GM12878 (cell line): ENCODE measurements at regions not wholly inside any gene's neighbourhood (a gene's known extent, or its start where the extent isn't known, plus 50 kb on each side); places are given as distances from the start of the nearest gene placed in this dataset.

ENCODE experiments used
- ATAC-seq: fragments of 200-7000 bp; cut with Tn5 transposase; 3 replicates; pipeline ENCODE4 v1.9.1; 2020; ENCODE audit warnings: mild to moderate bottlenecking, moderate library complexity
- BruUV-seq: library from RNA; stranded (reverse); fragments of 400-500 nt; replicated peaks from 2 replicates; lab custom pipeline; 2021; lab: Mats Ljungman, UMichigan
- CTCF ChIA-PET: fragments of 300-600 bp; sonication (Branson Sonifier 250); formaldehyde crosslinking; extraction: SDS; loops from one replicate; lab custom pipeline; 2021; ENCODE audit warnings: inconsistent platforms; lab: Yijun Ruan, JAX
- POLR2A ChIA-PET: fragments of 350-600 bp; formaldehyde crosslinking; extraction: SDS; loops from one replicate; lab custom pipeline; 2021; ENCODE audit warnings: inconsistent platforms; lab: Charles Lee
- RAD21 ChIA-PET: fragments of 300-600 bp; sonication (Branson Sonifier 250); formaldehyde crosslinking; loops from one replicate; lab custom pipeline; 2023; ENCODE audit warnings: antibody characterized with exemption; ENCODE audit not compliant: unreplicated experiment; lab: Charles Lee
- SMC1A ChIA-PET: fragments of 300-600 bp; sonication (Branson Sonifier 250); formaldehyde crosslinking; loops from one replicate; lab custom pipeline; 2023; ENCODE audit not compliant: unreplicated experiment, uncharacterized antibody; lab: Charles Lee
- DNase-seq: peaks from one replicate; pipeline ENCODE4 v3.0.0-alpha.2; 2011; ENCODE audit warnings: low read depth, low spot score
- FAIRE-seq: peaks from 3 replicates; lab custom pipeline; 2011; peaks lifted over from hg19 to GRCh38; lab: Jason Lieb, UNC
- H2AFZ ChIP-seq: 2 replicates; pipeline ENCODE4 v1.6.0; 2011; ENCODE audit warnings: low read depth, low read length, control low read depth; ENCODE audit not compliant: control insufficient read depth
- H3K27ac ChIP-seq: 2 replicates; pipeline ENCODE4 v1.5.1; 2011; ENCODE audit warnings: control low read depth; ENCODE audit not compliant: control insufficient read depth, insufficient read depth
- H3K27me3 ChIP-seq, 2 experiments: replicated peaks in 1 of 2; 2 replicates each; pipeline versions ENCODE4 v1.6.0 to v1.6.1; 2011; ENCODE audit warnings: low read length in 1 of 2; ENCODE audit not compliant: control insufficient read depth in 2 of 2, insufficient read depth in 2 of 2
- H3K36me3 ChIP-seq, 2 experiments: 2 replicates each; pipeline ENCODE4 v1.5.1; 2011; ENCODE audit warnings: low read length in 1 of 2; ENCODE audit not compliant: control insufficient read depth in 2 of 2, insufficient read depth in 2 of 2
- H3K4me1 ChIP-seq: 2 replicates; pipeline ENCODE4 v1.6.1; 2011; ENCODE audit warnings: mild to moderate bottlenecking, low read length, moderate library complexity, mixed read lengths; ENCODE audit not compliant: control insufficient read depth, insufficient read depth
- H3K4me2 ChIP-seq: 2 replicates; pipeline ENCODE4 v1.6.0; 2011; ENCODE audit warnings: control low read depth; ENCODE audit not compliant: control insufficient read depth, insufficient read depth
- H3K4me3 ChIP-seq: fragments of 200-600 bp; sonication (generic); 2 replicates; pipeline ENCODE4 v1.5.1; 2016
- H3K79me2 ChIP-seq: 2 replicates; pipeline ENCODE4 v1.6.0; 2011; ENCODE audit warnings: low read length; ENCODE audit not compliant: control insufficient read depth, insufficient read depth
- H3K9ac ChIP-seq: 2 replicates; pipeline ENCODE4 v1.8.0; 2011; ENCODE audit warnings: low read length, control low read depth, mixed read lengths; ENCODE audit not compliant: control insufficient read depth, insufficient read depth
- H3K9me3 ChIP-seq: replicated peaks from 3 replicates; pipeline ENCODE4 v1.5.1; 2011; ENCODE audit warnings: mild to moderate bottlenecking, low read length; ENCODE audit not compliant: control insufficient read depth, insufficient read depth
- H4K20me1 ChIP-seq: 2 replicates; pipeline ENCODE4 v1.6.0; 2011; ENCODE audit not compliant: control insufficient read depth, insufficient read depth
- CEBPZ ChIP-seq: fragments of 150-350 bp; IDR thresholded peaks from 2 replicates; pipeline ENCODE4 v1.6.1; 2016; ENCODE audit warnings: low read depth, low read length
- E2F8 ChIP-seq: fragments of 450-650 bp; IDR thresholded peaks from 2 replicates; pipeline ENCODE4 v1.6.1; 2018; ENCODE audit warnings: mild to moderate bottlenecking, low read depth, moderate library complexity; ENCODE audit not compliant: partially characterized antibody
- GATAD2B ChIP-seq: fragments of 450-650 bp; conservative IDR thresholded peaks from 2 replicates; pipeline ENCODE4 v1.6.1; 2017; ENCODE audit warnings: low read depth, mild to moderate bottlenecking, moderate library complexity
- SIN3A ChIP-seq: IDR thresholded peaks from 2 replicates; pipeline ENCODE4 v1.6.1; 2012; ENCODE audit warnings: low read depth, low read length, improper control_type of control experiment
- TBL1XR1 ChIP-seq: IDR thresholded peaks from 2 replicates; pipeline ENCODE4 v1.6.1; 2012; ENCODE audit warnings: low read depth, low read length, improper control_type of control experiment
- TCF12 ChIP-seq: IDR thresholded peaks from 2 replicates; pipeline ENCODE4 v1.6.1; 2011; ENCODE audit warnings: low read depth, mild to moderate bottlenecking, low read length
- USF2 ChIP-seq: IDR thresholded peaks from 2 replicates; pipeline ENCODE4 v1.6.1; 2011; ENCODE audit warnings: low read depth, low read length, improper control_type of control experiment, borderline replicate concordance
- ZNF24 ChIP-seq: fragments of 450-650 bp; IDR thresholded peaks from 2 replicates; pipeline ENCODE4 v1.6.1; 2017; ENCODE audit warnings: antibody characterized with exemption, mild to moderate bottlenecking
- WGBS: methylation state at CpG from one replicate; pipeline ENCODE4 v1.1.6; 2016; ENCODE audit warnings: low lambda C conversion rate; ENCODE audit not compliant: insufficient replicate concordance, insufficient coverage; ENCODE audit errors: missing lambda C conversion rate; 5-methylcytosine and 5-hydroxymethylcytosine counted together
- in situ Hi-C: fragments of 300-500 bp; cut with MboI; formaldehyde crosslinking; loops from 9 replicates; pipeline ENCODE4 v1.14.3; 2018; ENCODE audit warnings: mixed read lengths
- intact Hi-C: fragments of 100-400 bp; cut with micrococcal nuclease; formaldehyde crosslinking; loops from one replicate; pipeline ENCODE4 v1.14.2; 2022; ENCODE audit not compliant: unreplicated experiment
- TF ChIP-seq, protein P1 (sequence below): fragments of 450-650 bp; IDR thresholded peaks from 2 replicates; pipeline ENCODE4 v1.6.1; 2016; ENCODE audit warnings: mild to moderate bottlenecking, moderate library complexity, borderline replicate concordance
- TF ChIP-seq, protein P2 (sequence below): fragments of 450-650 bp; IDR thresholded peaks from 2 replicates; pipeline ENCODE4 v1.6.1; 2016; ENCODE audit warnings: mild to moderate bottlenecking

GRCh38 chr6:147867433-147868226 is 359.1 kb downstream of the SAMD5 start:
- no TSS peak for BruUV-seq
- TF ChIP-seq TBL1XR1 = no peak
- no peak for TF ChIP-seq CEBPZ
- TF ChIP-seq, protein P1, sequence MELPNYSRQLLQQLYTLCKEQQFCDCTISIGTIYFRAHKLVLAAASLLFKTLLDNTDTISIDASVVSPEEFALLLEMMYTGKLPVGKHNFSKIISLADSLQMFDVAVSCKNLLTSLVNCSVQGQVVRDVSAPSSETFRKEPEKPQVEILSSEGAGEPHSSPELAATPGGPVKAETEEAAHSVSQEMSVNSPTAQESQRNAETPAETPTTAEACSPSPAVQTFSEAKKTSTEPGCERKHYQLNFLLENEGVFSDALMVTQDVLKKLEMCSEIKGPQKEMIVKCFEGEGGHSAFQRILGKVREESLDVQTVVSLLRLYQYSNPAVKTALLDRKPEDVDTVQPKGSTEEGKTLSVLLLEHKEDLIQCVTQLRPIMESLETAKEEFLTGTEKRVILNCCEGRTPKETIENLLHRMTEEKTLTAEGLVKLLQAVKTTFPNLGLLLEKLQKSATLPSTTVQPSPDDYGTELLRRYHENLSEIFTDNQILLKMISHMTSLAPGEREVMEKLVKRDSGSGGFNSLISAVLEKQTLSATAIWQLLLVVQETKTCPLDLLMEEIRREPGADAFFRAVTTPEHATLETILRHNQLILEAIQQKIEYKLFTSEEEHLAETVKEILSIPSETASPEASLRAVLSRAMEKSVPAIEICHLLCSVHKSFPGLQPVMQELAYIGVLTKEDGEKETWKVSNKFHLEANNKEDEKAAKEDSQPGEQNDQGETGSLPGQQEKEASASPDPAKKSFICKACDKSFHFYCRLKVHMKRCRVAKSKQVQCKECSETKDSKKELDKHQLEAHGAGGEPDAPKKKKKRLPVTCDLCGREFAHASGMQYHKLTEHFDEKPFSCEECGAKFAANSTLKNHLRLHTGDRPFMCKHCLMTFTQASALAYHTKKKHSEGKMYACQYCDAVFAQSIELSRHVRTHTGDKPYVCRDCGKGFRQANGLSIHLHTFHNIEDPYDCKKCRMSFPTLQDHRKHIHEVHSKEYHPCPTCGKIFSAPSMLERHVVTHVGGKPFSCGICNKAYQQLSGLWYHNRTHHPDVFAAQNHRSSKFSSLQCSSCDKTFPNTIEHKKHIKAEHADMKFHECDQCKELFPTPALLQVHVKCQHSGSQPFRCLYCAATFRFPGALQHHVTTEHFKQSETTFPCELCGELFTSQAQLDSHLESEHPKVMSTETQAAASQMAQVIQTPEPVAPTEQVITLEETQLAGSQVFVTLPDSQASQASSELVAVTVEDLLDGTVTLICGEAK = no peak
- TF ChIP-seq E2F8 = no peak
- TF ChIP-seq ZNF24 = no peak
- no peak for TF ChIP-seq USF2
- TF ChIP-seq GATAD2B = no peak
- TF ChIP-seq SIN3A = no peak
- no peak for TF ChIP-seq TCF12
- TF ChIP-seq, protein P2, sequence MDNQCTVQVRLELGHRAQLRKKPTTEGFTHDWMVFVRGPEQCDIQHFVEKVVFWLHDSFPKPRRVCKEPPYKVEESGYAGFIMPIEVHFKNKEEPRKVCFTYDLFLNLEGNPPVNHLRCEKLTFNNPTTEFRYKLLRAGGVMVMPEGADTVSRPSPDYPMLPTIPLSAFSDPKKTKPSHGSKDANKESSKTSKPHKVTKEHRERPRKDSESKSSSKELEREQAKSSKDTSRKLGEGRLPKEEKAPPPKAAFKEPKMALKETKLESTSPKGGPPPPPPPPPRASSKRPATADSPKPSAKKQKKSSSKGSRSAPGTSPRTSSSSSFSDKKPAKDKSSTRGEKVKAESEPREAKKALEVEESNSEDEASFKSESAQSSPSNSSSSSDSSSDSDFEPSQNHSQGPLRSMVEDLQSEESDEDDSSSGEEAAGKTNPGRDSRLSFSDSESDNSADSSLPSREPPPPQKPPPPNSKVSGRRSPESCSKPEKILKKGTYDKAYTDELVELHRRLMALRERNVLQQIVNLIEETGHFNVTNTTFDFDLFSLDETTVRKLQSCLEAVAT = no peak

More at GRCh38 chr6:147867433-147868226, 359.1 kb downstream of the SAMD5 start:
- in situ Hi-C loops (no loop called here), intact Hi-C loops (no loop called here)
- H3K9ac ChIP-seq = no peak overlapping the region
- no peak overlapping the region for H3K27ac ChIP-seq
- H3K36me3 ChIP-seq = no peaks in the 10 kb centered on the region
- ChIA-PET SMC1A (interaction anchor here (1.1 kb wide), 1 partner anchor 51 kb away, joined by 3 read pairs; no protein-coding TSS in a partner anchor), CTCF (no interaction called here), POLR2A (no interaction called here), RAD21 (no interaction called here)
- FAIRE-seq (no peak), ATAC-seq (no peak), DNase-seq (no peak)
- no peaks in the 10 kb centered on the region for H3K79me2 ChIP-seq
- WGBS = 22% methylated on average over 4 of the region's 4 CpGs
- no peak overlapping the region for H3K4me2 ChIP-seq
- no peaks in the 10 kb centered on the region for H3K9me3 ChIP-seq
- no peak overlapping the region for H3K4me3 ChIP-seq
- H3K27me3 ChIP-seq = no peaks in the 10 kb centered on the region; a peak in 1 of 4 replicates
- H3K4me1 ChIP-seq = no peaks in the 10 kb centered on the region
- H4K20me1 ChIP-seq = no peaks in the 10 kb centered on the region
- H2AFZ ChIP-seq = no peak overlapping the region
